ENCODE measurements at regions not wholly inside any gene's neighbourhood (a gene's known extent, or its start where the extent isn't known, plus 50 kb on each side); places are given as distances from the start of the nearest gene placed in this dataset.

- Histone ChIP-seq H4K20me1 (replicated peaks; ENCODE audit: insufficient read depth) (no peaks in the 10 kb centered on the region), H3K4me3 (no peak overlapping the region), H3K27me3 (ENCODE audit: insufficient read depth) (no peaks in the 10 kb centered on the region), H3K36me3 (ENCODE audit: insufficient read depth) (no peaks in the 10 kb centered on the region), H3K4me2 (no peak overlapping the region), H3K9me2 (ENCODE audit: insufficient read depth) (no peaks in the 10 kb centered on the region), H2AFZ (peak overlapping the region; percentile 59; the same call in 1 of the 2 replicates), H3K4me1 (ENCODE audit: insufficient read depth) (no peaks in the 10 kb centered on the region), H3K27ac (ENCODE audit: low read depth) (no peak overlapping the region), H3K79me2 (replicated peaks; ENCODE audit: insufficient read depth) (no peaks in the 10 kb centered on the region), H3F3A (replicated peaks; ENCODE audit: low read depth) (no peaks in the 10 kb centered on the region)
- ATAC-seq (no peak), DNase-seq (ENCODE audit: low spot score) (no peak)
- no peaks in the 10 kb centered on the region for H3K4me1 Mint-ChIP-seq
- no peaks in the 10 kb centered on the region; the same call in 2 of the 3 replicates for H3K9me3 Mint-ChIP-seq
- H3K36me3 Mint-ChIP-seq (ENCODE audit: low read depth) = no peaks in the 10 kb centered on the region
- H3K4me3 Mint-ChIP-seq = no peak overlapping the region
- peaks cover 5% of the 10 kb centered on the region for H3K27me3 Mint-ChIP-seq (ENCODE audit: insufficient read depth, low read depth, poor library complexity)
- TF ChIP-seq POLR2AphosphoS5 (IDR thresholded peaks at IDR 0.05; ENCODE audit: low read depth) (no peak), NANOG (IDR thresholded peaks at IDR 0.05; ENCODE audit: borderline replicate concordance) (no peak), ZNF331 (CRISPR knock-in tag; IDR thresholded peaks at IDR 0.05; ENCODE audit: low read depth) (no peak)
- TF ChIP-seq, protein P1, sequence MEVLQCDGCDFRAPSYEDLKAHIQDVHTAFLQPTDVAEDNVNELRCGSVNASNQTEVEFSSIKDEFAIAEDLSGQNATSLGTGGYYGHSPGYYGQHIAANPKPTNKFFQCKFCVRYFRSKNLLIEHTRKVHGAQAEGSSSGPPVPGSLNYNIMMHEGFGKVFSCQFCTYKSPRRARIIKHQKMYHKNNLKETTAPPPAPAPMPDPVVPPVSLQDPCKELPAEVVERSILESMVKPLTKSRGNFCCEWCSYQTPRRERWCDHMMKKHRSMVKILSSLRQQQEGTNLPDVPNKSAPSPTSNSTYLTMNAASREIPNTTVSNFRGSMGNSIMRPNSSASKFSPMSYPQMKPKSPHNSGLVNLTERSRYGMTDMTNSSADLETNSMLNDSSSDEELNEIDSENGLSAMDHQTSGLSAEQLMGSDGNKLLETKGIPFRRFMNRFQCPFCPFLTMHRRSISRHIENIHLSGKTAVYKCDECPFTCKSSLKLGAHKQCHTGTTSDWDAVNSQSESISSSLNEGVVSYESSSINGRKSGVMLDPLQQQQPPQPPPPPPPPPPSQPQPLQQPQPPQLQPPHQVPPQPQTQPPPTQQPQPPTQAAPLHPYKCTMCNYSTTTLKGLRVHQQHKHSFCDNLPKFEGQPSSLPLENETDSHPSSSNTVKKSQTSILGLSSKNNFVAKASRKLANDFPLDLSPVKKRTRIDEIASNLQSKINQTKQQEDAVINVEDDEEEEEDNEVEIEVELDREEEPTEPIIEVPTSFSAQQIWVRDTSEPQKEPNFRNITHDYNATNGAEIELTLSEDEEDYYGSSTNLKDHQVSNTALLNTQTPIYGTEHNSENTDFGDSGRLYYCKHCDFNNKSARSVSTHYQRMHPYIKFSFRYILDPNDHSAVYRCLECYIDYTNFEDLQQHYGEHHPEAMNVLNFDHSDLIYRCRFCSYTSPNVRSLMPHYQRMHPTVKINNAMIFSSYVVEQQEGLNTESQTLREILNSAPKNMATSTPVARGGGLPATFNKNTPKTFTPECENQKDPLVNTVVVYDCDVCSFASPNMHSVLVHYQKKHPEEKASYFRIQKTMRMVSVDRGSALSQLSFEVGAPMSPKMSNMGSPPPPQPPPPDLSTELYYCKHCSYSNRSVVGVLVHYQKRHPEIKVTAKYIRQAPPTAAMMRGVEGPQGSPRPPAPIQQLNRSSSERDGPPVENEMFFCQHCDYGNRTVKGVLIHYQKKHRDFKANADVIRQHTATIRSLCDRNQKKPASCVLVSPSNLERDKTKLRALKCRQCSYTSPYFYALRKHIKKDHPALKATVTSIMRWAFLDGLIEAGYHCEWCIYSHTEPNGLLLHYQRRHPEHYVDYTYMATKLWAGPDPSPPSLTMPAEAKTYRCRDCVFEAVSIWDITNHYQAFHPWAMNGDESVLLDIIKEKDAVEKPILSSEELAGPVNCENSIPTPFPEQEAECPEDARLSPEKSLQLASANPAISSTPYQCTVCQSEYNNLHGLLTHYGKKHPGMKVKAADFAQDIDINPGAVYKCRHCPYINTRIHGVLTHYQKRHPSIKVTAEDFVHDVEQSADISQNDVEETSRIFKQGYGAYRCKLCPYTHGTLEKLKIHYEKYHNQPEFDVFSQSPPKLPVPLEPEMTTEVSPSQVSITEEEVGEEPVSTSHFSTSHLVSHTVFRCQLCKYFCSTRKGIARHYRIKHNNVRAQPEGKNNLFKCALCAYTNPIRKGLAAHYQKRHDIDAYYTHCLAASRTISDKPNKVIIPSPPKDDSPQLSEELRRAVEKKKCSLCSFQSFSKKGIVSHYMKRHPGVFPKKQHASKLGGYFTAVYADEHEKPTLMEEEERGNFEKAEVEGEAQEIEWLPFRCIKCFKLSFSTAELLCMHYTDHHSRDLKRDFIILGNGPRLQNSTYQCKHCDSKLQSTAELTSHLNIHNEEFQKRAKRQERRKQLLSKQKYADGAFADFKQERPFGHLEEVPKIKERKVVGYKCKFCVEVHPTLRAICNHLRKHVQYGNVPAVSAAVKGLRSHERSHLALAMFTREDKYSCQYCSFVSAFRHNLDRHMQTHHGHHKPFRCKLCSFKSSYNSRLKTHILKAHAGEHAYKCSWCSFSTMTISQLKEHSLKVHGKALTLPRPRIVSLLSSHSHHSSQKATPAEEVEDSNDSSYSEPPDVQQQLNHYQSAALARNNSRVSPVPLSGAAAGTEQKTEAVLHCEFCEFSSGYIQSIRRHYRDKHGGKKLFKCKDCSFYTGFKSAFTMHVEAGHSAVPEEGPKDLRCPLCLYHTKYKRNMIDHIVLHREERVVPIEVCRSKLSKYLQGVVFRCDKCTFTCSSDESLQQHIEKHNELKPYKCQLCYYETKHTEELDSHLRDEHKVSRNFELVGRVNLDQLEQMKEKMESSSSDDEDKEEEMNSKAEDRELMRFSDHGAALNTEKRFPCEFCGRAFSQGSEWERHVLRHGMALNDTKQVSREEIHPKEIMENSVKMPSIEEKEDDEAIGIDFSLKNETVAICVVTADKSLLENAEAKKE (CRISPR knock-in tag; IDR thresholded peaks at IDR 0.05) = no peak
- TF ChIP-seq, protein P2, sequence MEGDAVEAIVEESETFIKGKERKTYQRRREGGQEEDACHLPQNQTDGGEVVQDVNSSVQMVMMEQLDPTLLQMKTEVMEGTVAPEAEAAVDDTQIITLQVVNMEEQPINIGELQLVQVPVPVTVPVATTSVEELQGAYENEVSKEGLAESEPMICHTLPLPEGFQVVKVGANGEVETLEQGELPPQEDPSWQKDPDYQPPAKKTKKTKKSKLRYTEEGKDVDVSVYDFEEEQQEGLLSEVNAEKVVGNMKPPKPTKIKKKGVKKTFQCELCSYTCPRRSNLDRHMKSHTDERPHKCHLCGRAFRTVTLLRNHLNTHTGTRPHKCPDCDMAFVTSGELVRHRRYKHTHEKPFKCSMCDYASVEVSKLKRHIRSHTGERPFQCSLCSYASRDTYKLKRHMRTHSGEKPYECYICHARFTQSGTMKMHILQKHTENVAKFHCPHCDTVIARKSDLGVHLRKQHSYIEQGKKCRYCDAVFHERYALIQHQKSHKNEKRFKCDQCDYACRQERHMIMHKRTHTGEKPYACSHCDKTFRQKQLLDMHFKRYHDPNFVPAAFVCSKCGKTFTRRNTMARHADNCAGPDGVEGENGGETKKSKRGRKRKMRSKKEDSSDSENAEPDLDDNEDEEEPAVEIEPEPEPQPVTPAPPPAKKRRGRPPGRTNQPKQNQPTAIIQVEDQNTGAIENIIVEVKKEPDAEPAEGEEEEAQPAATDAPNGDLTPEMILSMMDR (conservative IDR thresholded peaks at IDR 0.05; ENCODE audit: low read depth in 2 of 2) = peak in 1 of 2 experiments; percentile 17; a peak in 2 of 4 replicates
- H3K27ac Mint-ChIP-seq = no peak overlapping the region
Measured at GRCh38 chr11:128236506-128237498, 350.6 kb downstream of the ETS1 start.

Data from GM23338 (cell line).